Smooth muscle cell (in vitro differentiated cells): ENCODE measurements at regions not wholly inside any gene's neighbourhood (a gene's known extent, or its start where the extent isn't known, plus 50 kb on each side); places are given as distances from the start of the nearest gene placed in this dataset.

Experiments used
- DNase-seq: peaks from one replicate; lab custom pipeline; 2025; ENCODE audit not compliant: unreplicated experiment; lab: John Stamatoyannopoulos, UW
- H2AFZ ChIP-seq: fragments of 200-600 bp; sonication (generic); 2 replicates; pipeline ENCODE4 v1.6.0; 2016; ENCODE audit warnings: antibody characterized with exemption, low read depth, mild to moderate bottlenecking
- H3F3A ChIP-seq: fragments of 200-600 bp; sonication (generic); 2 replicates; pipeline ENCODE4 v1.6.0; 2017; ENCODE audit warnings: antibody characterized with exemption, low read depth
- H3K27ac ChIP-seq: fragments of 200-600 bp; sonication (generic); 2 replicates; pipeline ENCODE4 v1.5.1; 2016; ENCODE audit warnings: low read depth, mild to moderate bottlenecking
- H3K27me3 ChIP-seq: fragments of 200-600 bp; sonication (generic); 2 replicates; pipeline ENCODE4 v1.6.1; 2016; ENCODE audit warnings: low read depth, mild to moderate bottlenecking
- H3K36me3 ChIP-seq: fragments of 200-600 bp; sonication (generic); 2 replicates; pipeline ENCODE4 v1.5.1; 2016; ENCODE audit warnings: low read depth
- H3K4me1 ChIP-seq: fragments of 200-600 bp; sonication (generic); 2 replicates; pipeline ENCODE4 v1.5.1; 2016; ENCODE audit warnings: low read depth
- H3K4me2 ChIP-seq: fragments of 200-600 bp; sonication (generic); 2 replicates; pipeline ENCODE4 v1.6.0; 2016; ENCODE audit warnings: mild to moderate bottlenecking
- H3K4me3 ChIP-seq: fragments of 200-600 bp; sonication (generic); 2 replicates; pipeline ENCODE4 v1.5.1; 2016; ENCODE audit warnings: mild to moderate bottlenecking
- H3K79me2 ChIP-seq: fragments of 200-600 bp; sonication (generic); 2 replicates; pipeline ENCODE4 v1.6.0; 2016; ENCODE audit warnings: low read depth, mild to moderate bottlenecking
- H3K9ac ChIP-seq: fragments of 200-600 bp; sonication (generic); 2 replicates; pipeline ENCODE4 v1.6.0; 2016; ENCODE audit warnings: low read depth
- H3K9me3 ChIP-seq: fragments of 200-600 bp; sonication (generic); replicated peaks from 2 replicates; pipeline ENCODE4 v1.5.1; 2016; ENCODE audit warnings: low read depth
- H4K20me1 ChIP-seq: fragments of 200-600 bp; sonication (generic); 2 replicates; pipeline ENCODE4 v1.6.0; 2016; ENCODE audit warnings: low read depth
- CTCF ChIP-seq: fragments of 200-600 bp; sonication (generic); IDR thresholded peaks from 2 replicates; pipeline ENCODE4 v1.5.1; 2017; ENCODE audit warnings: borderline replicate concordance, mild to moderate bottlenecking, antibody characterized with exemption; ENCODE audit not compliant: insufficient read depth, poor library complexity, severe bottlenecking
- WGBS: methylation state at CpG from one replicate; pipeline ENCODE4 v1.1.7; 2016; ENCODE audit warnings: low lambda C conversion rate; 5-methylcytosine and 5-hydroxymethylcytosine counted together

- TF ChIP-seq CTCF = no peak
- Histone ChIP-seq H4K20me1 (no peaks in the 10 kb centered on the region), H3K9me3 (no peaks in the 10 kb centered on the region), H3F3A (no peaks in the 10 kb centered on the region), H3K4me1 (no peaks in the 10 kb centered on the region), H3K9ac (no peak overlapping the region), H3K4me2 (no peak overlapping the region), H3K27ac (no peak overlapping the region), H3K79me2 (no peaks in the 10 kb centered on the region), H2AFZ (peak overlapping the region; percentile 54), H3K4me3 (no peak overlapping the region), H3K27me3 (no peaks in the 10 kb centered on the region), H3K36me3 (no peaks in the 10 kb centered on the region)
- no peak for DNase-seq
- 83% methylated on average over 6 of the region's 6 CpGs for WGBS
Observed at GRCh38 chr9:8074713-8075286, 275.2 kb upstream of the DMAC1 start.

DNA sequence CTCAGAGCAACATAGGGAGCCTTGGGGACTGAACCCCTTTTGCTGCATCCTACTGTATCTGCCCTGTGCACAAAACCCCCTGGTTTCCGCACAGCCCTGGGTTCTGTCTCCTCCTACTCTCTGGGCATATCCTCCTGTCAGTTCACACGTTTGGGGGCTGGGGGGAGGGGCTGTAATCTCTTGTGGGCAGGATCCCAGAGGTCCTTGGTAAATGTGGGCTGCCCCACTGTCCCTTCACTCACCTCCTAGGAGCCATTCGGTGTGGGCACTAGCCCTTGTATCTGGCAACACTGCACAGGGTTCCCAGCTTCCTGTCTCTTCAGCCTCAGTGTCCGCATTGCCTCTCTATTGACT, 271.8 kb upstream of the DMAC1 start:
- Histone ChIP-seq H4K20me1 (no peaks in the 10 kb centered on the region), H3F3A (no peaks in the 10 kb centered on the region), H3K4me1 (no peaks in the 10 kb centered on the region), H3K9ac (no peak overlapping the region), H2AFZ (no peak overlapping the region), H3K36me3 (no peaks in the 10 kb centered on the region), H3K9me3 (no peaks in the 10 kb centered on the region), H3K79me2 (no peaks in the 10 kb centered on the region), H3K27me3 (no peaks in the 10 kb centered on the region), H3K4me3 (no peak overlapping the region), H3K4me2 (no peak overlapping the region), H3K27ac (no peak overlapping the region)
- no peak for TF ChIP-seq CTCF
- no peak for DNase-seq
- 66% methylated on average over 4 of the region's 4 CpGs for WGBS

DNA sequence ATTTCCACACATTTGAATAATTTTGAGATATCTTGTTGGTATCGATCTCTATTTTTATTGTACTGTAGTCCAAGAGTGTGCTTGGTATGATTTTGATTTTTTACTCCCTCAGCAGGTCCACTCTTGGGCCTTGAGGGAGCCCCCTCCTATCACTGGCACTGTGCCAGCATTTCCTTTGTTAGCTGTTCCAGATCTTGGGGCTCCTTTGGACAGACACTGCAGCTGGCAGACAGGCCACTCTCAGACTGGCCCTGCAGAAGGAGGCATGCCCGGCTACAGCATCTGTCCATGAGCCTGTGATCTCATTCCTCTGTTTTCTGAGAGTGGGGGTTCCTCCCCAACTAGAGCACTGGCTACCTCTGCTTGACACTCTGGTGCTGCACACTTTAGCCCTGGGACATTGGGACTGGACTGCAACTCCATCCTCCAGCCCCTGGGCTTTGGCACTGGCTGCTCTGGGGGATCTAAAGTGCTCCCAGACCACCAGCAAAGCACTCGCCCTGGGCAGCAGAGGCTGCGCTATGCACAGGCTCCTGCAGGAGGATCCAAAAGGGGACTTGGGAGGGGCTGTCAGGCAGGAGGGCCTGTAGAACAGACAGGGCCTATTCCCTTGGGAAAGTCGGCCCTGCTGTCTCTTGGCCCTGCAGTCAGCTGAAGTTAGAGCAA, 271.3 kb upstream of the DMAC1 start:
- 78% methylated on average over 5 of the region's 5 CpGs for WGBS
- Histone ChIP-seq H3K27ac (no peak overlapping the region), H3K9ac (no peak overlapping the region), H3K9me3 (no peaks in the 10 kb centered on the region), H4K20me1 (no peaks in the 10 kb centered on the region), H2AFZ (no peak overlapping the region), H3K4me2 (no peak overlapping the region), H3K79me2 (no peaks in the 10 kb centered on the region), H3K4me3 (no peak overlapping the region), H3F3A (no peaks in the 10 kb centered on the region), H3K36me3 (no peaks in the 10 kb centered on the region), H3K4me1 (no peaks in the 10 kb centered on the region), H3K27me3 (no peaks in the 10 kb centered on the region)
- DNase-seq = no peak
- no peak for TF ChIP-seq CTCF

DNA sequence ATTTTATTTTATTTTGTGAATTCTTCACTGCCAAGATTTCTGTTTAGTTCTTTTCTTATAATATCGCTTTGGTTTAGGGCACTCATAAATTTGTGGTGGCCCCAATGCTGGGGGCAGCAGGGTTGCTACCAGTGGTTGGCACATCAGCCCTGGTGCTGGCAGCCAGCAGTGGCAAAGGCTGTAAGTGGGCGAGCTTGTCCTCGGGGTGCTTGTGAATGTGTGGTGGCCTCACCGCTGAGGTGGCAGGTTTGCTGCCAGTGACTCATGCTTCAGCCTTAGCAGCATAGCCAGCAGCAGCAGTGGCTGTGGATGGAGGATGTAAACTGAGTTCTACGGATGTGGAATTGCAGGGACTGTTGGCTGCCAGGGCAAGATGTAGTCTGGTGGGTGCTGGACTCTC, 262.9 kb upstream of the DMAC1 start:
- DNase-seq = no peak
- Histone ChIP-seq H3K9me3 (no peaks in the 10 kb centered on the region), H4K20me1 (no peaks in the 10 kb centered on the region), H3K27ac (no peak overlapping the region), H3K36me3 (no peaks in the 10 kb centered on the region), H3K9ac (no peak overlapping the region), H3F3A (no peaks in the 10 kb centered on the region), H3K79me2 (no peaks in the 10 kb centered on the region), H3K4me1 (no peaks in the 10 kb centered on the region), H3K4me3 (no peak overlapping the region), H3K4me2 (no peak overlapping the region), H3K27me3 (no peaks in the 10 kb centered on the region), H2AFZ (no peak overlapping the region)
- 67% methylated on average over 5 of the region's 5 CpGs for WGBS
- TF ChIP-seq CTCF = no peak
